T-cell (primary cell): ENCODE measurements at regions not wholly inside any gene's neighbourhood (a gene's known extent, or its start where the extent isn't known, plus 50 kb on each side); places are given as distances from the start of the nearest gene placed in this dataset.

Experiments
- ATAC-seq, 4 experiments: fragments of 200-7000 bp in 3 of 4; fragments of 150-1000 bp in 1 of 4; cut with Tn5 transposase; replicated peaks in 1 of 4; 1 replicate in 3 of 4; 2 replicates in 1 of 4; pipeline ENCODE4 v1.10.0; 2021; ENCODE audit warnings: moderate library complexity in 3 of 4, mild to moderate bottlenecking in 2 of 4, moderate number of reproducible peaks in 1 of 4
- CTCF ChIA-PET, 2 donors: fragments of 300-600 bp; sonication (Branson Sonifier 250); formaldehyde crosslinking; loops; one replicate each; lab custom pipeline; 2022; ENCODE audit warnings: antibody characterized with exemption in 2 of 2; lab: Charles Lee
- POLR2A ChIA-PET, 2 donors: fragments of 300-600 bp; sonication (Branson Sonifier 250); formaldehyde crosslinking; loops; one replicate each; lab custom pipeline; 2022; ENCODE audit warnings: antibody characterized with exemption in 2 of 2; lab: Charles Lee
- DNase-seq, 35 experiments: peaks; one replicate each; pipeline versions ENCODE4 v3.0.0 to v3.0.0-alpha.2; 2013 to 2023
- H3K27ac ChIP-seq: one replicate; pipeline ENCODE4 v1.5.1; 2013; ENCODE audit warnings: low read length
- H3K27me3 ChIP-seq, 2 experiments: replicated peaks in 1 of 2; 1 replicate in 1 of 2; 2 replicates in 1 of 2; pipeline versions ENCODE4 v1.6.1 to v1.7.0; 2013; ENCODE audit warnings: low read length in 1 of 2, mixed read lengths in 1 of 2; ENCODE audit not compliant: control insufficient read depth in 2 of 2, insufficient read depth in 2 of 2; ENCODE audit errors: extremely low read depth in 1 of 2
- H3K36me3 ChIP-seq, 2 donors: 1 replicate in 1 of 2; 2 replicates in 1 of 2; pipeline versions ENCODE4 v1.6.1 to v1.7.0; 2013; ENCODE audit warnings: low read length in 1 of 2; ENCODE audit not compliant: control insufficient read depth in 2 of 2, insufficient read depth in 1 of 2; ENCODE audit errors: extremely low read depth in 1 of 2
- H3K4me1 ChIP-seq, 2 experiments: 1 replicate in 1 of 2; 2 replicates in 1 of 2; pipeline versions ENCODE4 v1.6.1 to v1.7.0; 2013; ENCODE audit warnings: low read length in 2 of 2, mixed read lengths in 1 of 2; ENCODE audit not compliant: insufficient read depth in 2 of 2, control insufficient read depth in 1 of 2; ENCODE audit errors: extremely low read depth in 1 of 2
- H3K4me3 ChIP-seq, 2 donors: 1 replicate in 1 of 2; 2 replicates in 1 of 2; pipeline versions ENCODE4 v1.5.1 to v1.7.0; 2013; ENCODE audit warnings: mild to moderate bottlenecking in 2 of 2, low read length in 1 of 2, moderate library complexity in 1 of 2; ENCODE audit not compliant: control insufficient read depth in 1 of 2; ENCODE audit errors: extremely low read depth in 1 of 2
- H3K9me3 ChIP-seq: 2 replicates; pipeline ENCODE4 v1.7.0; 2013
- H3K27ac Mint-ChIP-seq, 2 donors: one replicate each; pipeline ENCODE4 v1.8.0; 2020 to 2021; ENCODE audit warnings: mild to moderate bottlenecking in 2 of 2, mixed read lengths in 2 of 2
- H3K27me3 Mint-ChIP-seq, 2 donors: one replicate each; pipeline ENCODE4 v1.8.0; 2021 to 2022; ENCODE audit warnings: mixed read lengths in 2 of 2
- H3K36me3 Mint-ChIP-seq: one replicate; pipeline ENCODE4 v1.8.0; 2021; ENCODE audit warnings: mixed read lengths
- H3K4me1 Mint-ChIP-seq, 3 donors: one replicate each; pipeline ENCODE4 v1.8.0; 2020 to 2022; ENCODE audit warnings: mixed read lengths in 3 of 3, mild to moderate bottlenecking in 1 of 3
- H3K4me3 Mint-ChIP-seq, 3 donors: one replicate each; pipeline ENCODE4 v1.8.0; 2020 to 2022; ENCODE audit warnings: mild to moderate bottlenecking in 3 of 3, mixed read lengths in 3 of 3, moderate library complexity in 3 of 3
- H3K9me3 Mint-ChIP-seq, 3 donors: one replicate each; pipeline ENCODE4 v1.8.0; 2020 to 2022; ENCODE audit warnings: mixed read lengths in 3 of 3
- WGBS: methylation state at CpG from one replicate; pipeline ENCODE4 v1.1.5; 2013; ENCODE audit warnings: missing lambda C conversion rate; ENCODE audit not compliant: insufficient coverage; 5-methylcytosine and 5-hydroxymethylcytosine counted together

DNA sequence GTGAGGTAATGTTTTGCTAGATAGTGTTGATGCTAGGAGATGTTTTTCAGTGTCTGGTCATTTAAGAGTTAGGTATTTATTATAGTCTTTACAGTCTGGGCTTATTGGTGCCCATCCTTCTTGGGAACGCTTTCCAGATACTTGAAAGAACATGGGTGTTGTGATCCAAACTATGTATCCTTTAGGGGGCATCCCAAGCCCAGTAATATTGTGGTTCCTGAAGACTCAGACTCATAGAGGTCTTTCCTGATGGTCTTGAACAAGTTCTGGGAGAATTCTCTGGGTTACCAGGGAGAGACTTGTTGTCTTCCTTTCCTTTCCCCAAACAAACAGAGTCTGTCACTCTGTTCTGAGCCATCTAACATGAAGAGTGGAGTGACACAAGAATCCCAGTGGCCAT is 99.7 kb upstream of the LRRC3B start:
- DNase-seq (no peak), ATAC-seq (no peak)
- 80% methylated on average over 1 of the region's 1 CpG for WGBS
- H3K27ac Mint-ChIP-seq, result no peak overlapping the region
- POLR2A ChIA-PET, result no interaction called here
- no peaks in the 10 kb centered on the region for H3K9me3 ChIP-seq
- no peak overlapping the region for H3K4me3 Mint-ChIP-seq
- peaks cover 10 to 45% (median 25%) of the 10 kb centered on the region in 3 donors for H3K9me3 Mint-ChIP-seq
- H3K4me1 ChIP-seq, result no peaks in the 10 kb centered on the region
- H3K27me3 ChIP-seq, result no peaks in the 10 kb centered on the region
- CTCF ChIA-PET, result no interaction called here
- no peaks in the 10 kb centered on the region for H3K4me1 Mint-ChIP-seq
- no peaks in the 10 kb centered on the region for H3K27me3 Mint-ChIP-seq
- no peaks in the 10 kb centered on the region for H3K36me3 ChIP-seq
- no peak overlapping the region for H3K4me3 ChIP-seq
- no peaks in the 10 kb centered on the region for H3K36me3 Mint-ChIP-seq
- H3K27ac ChIP-seq, result no peak overlapping the region

- no peaks in the 10 kb centered on the region for H3K27me3 Mint-ChIP-seq
- Histone ChIP-seq H3K36me3 (no peaks in the 10 kb centered on the region), H3K4me1 (no peaks in the 10 kb centered on the region), H3K4me3 (no peak overlapping the region), H3K9me3 (no peaks in the 10 kb centered on the region), H3K27ac (no peak overlapping the region), H3K27me3 (no peaks in the 10 kb centered on the region)
- WGBS, result no CpG with 5 or more reads among the region's 2 CpGs
- no peak overlapping the region for H3K4me3 Mint-ChIP-seq
- ATAC-seq (no peak), DNase-seq (no peak)
- ChIA-PET POLR2A (no interaction called here), CTCF (no interaction called here)
- H3K4me1 Mint-ChIP-seq, result no peaks in the 10 kb centered on the region
- H3K27ac Mint-ChIP-seq, result no peak overlapping the region
- no peaks in the 10 kb centered on the region for H3K36me3 Mint-ChIP-seq
- H3K9me3 Mint-ChIP-seq, result peaks cover 13 to 50% (median 29%) of the 10 kb centered on the region in 3 donors
These were observed 97.6 kb upstream of the LRRC3B start for GRCh38 chr3:26525013-26525412.

- no peak overlapping the region for H3K27ac Mint-ChIP-seq
- peaks cover 3 to 33% (median 18%) of the 10 kb centered on the region in 3 donors for H3K9me3 Mint-ChIP-seq
- Histone ChIP-seq H3K4me3 (no peak overlapping the region), H3K27me3 (peaks cover 0 to 5% of the 10 kb centered on the region in 2 experiments), H3K4me1 (no peaks in the 10 kb centered on the region), H3K27ac (no peak overlapping the region), H3K9me3 (no peaks in the 10 kb centered on the region), H3K36me3 (no peaks in the 10 kb centered on the region)
- ATAC-seq, result no peak
- POLR2A ChIA-PET, result no interaction called here
- no peaks in the 10 kb centered on the region for H3K36me3 Mint-ChIP-seq
- no CpG with 5 or more reads among the region's 2 CpGs for WGBS
- no peak overlapping the region for H3K4me3 Mint-ChIP-seq
- no peaks in the 10 kb centered on the region for H3K27me3 Mint-ChIP-seq
- H3K4me1 Mint-ChIP-seq, result no peaks in the 10 kb centered on the region
- DNase-seq, result no peak
- CTCF ChIA-PET, result no interaction called here
These were observed 87.4 kb upstream of the LRRC3B start for GRCh38 chr3:26535151-26535550.

- peaks cover 2 to 29% (median 11%) of the 10 kb centered on the region in 3 donors for H3K9me3 Mint-ChIP-seq
- ChIA-PET POLR2A (no interaction called here), CTCF (no interaction called here)
- no CpG with 5 or more reads among the region's 2 CpGs for WGBS
- no peak overlapping the region for H3K27ac Mint-ChIP-seq
- no peaks in the 10 kb centered on the region for H3K27me3 Mint-ChIP-seq
- Histone ChIP-seq H3K27me3 (peaks cover 0 to 5% of the 10 kb centered on the region in 2 experiments), H3K4me3 (no peak overlapping the region), H3K27ac (no peak overlapping the region), H3K4me1 (no peaks in the 10 kb centered on the region), H3K9me3 (no peaks in the 10 kb centered on the region), H3K36me3 (no peaks in the 10 kb centered on the region)
- DNase-seq, result no peak
- ATAC-seq, result no peak
- H3K4me1 Mint-ChIP-seq, result no peaks in the 10 kb centered on the region
- H3K36me3 Mint-ChIP-seq, result no peaks in the 10 kb centered on the region
- no peak overlapping the region for H3K4me3 Mint-ChIP-seq
These were observed 85.6 kb upstream of the LRRC3B start for GRCh38 chr3:26536955-26537354.

DNA sequence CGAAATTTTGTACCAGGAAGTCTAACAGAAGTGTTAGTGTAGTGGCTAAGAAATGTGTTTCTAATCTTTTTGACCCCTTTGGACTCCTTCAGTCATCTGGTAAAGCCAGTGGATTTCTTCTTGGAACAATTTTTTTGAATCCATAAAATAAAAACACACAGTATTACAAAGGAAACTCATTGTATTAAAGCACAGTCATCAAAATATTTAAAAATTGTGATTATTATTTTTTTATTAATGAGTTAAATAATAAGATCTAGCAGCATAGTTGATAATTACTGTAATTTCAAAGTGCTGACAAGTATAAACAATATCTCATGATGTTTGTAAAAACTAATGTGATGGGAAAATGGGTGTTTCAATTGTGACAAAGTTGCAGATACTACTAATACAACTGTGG is 72.2 kb upstream of the LRRC3B start:
- ATAC-seq, result no peak
- Histone ChIP-seq H3K36me3 (no peaks in the 10 kb centered on the region), H3K9me3 (no peaks in the 10 kb centered on the region), H3K4me3 (no peak overlapping the region), H3K27me3 (no peaks in the 10 kb centered on the region), H3K27ac (no peak overlapping the region), H3K4me1 (no peaks in the 10 kb centered on the region)
- H3K4me3 Mint-ChIP-seq, result no peak overlapping the region
- CTCF ChIA-PET, result no interaction called here
- H3K4me1 Mint-ChIP-seq, result no peaks in the 10 kb centered on the region
- peaks cover 0 to 18% (median 0%) of the 10 kb centered on the region in 3 donors for H3K9me3 Mint-ChIP-seq
- no peak for DNase-seq
- H3K27me3 Mint-ChIP-seq, result no peaks in the 10 kb centered on the region
- no peak overlapping the region for H3K27ac Mint-ChIP-seq
- H3K36me3 Mint-ChIP-seq, result no peaks in the 10 kb centered on the region
- WGBS, result no CpG with 5 or more reads among the region's 1 CpG
- POLR2A ChIA-PET, result no interaction called here

DNA sequence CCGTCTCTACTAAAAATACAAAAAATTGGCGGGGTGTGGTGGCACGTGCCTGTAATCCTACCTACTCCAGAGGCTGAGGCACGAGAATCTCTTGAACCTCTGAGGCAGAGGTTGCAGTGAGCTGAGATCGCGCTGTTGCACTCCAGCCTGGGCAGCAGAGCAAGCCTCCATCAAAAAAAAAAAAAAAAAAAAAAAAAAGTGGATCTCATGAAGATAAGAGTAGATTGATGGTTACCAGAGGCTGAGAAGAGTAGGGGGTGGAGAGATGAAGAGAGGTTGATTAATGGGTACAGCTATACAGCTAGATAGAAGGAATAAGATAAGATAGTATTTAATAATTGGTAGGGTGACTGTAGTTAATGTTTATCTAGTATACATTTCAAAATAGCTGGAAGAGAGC is 65.9 kb upstream of the LRRC3B start:
- Mint-ChIP-seq H3K27ac (no peak overlapping the region), H3K36me3 (no peaks in the 10 kb centered on the region), H3K4me3 (no peak overlapping the region), H3K27me3 (no peaks in the 10 kb centered on the region), H3K4me1 (no peaks in the 10 kb centered on the region), H3K9me3 (peaks cover 0 to 11% (median 4%) of the 10 kb centered on the region in 3 donors)
- no peak for ATAC-seq
- Histone ChIP-seq H3K4me1 (no peaks in the 10 kb centered on the region), H3K27ac (no peak overlapping the region), H3K36me3 (no peaks in the 10 kb centered on the region), H3K4me3 (no peak overlapping the region), H3K9me3 (no peaks in the 10 kb centered on the region), H3K27me3 (no peaks in the 10 kb centered on the region)
- ChIA-PET POLR2A (no interaction called here), CTCF (interaction anchor here (0.6 to 0.7 kb wide), 2 partner anchors 73 to 1526 kb away, joined by 3 to 14 read pairs; no protein-coding TSS in a partner anchor)
- 74% methylated on average over 3 of the region's 6 CpGs for WGBS
- DNase-seq, result no peak

DNA sequence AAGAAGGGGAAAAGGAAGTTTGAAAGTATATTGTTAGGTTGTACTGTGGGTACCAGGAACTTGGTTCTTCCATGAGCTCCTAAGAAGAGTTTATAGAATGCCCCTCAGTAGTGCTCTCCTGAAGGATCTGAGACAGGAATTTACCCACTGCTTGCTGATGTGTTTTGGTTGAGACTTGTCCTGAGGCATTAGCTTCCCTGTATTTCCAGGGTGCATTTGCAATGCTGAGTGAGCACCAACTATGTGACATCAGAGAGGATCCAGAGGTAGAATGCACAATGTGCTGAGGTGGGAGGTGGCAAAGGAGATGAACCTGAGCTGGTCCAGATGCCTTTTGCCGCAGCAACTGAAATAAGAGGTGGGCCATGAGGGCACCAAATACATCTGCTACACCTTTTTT is 64.3 kb upstream of the LRRC3B start:
- no peaks in the 10 kb centered on the region for H3K4me1 ChIP-seq
- H3K27me3 ChIP-seq, result no peaks in the 10 kb centered on the region
- H3K36me3 ChIP-seq, result no peaks in the 10 kb centered on the region
- Mint-ChIP-seq H3K4me3 (no peak overlapping the region), H3K4me1 (no peaks in the 10 kb centered on the region), H3K36me3 (no peaks in the 10 kb centered on the region), H3K27me3 (no peaks in the 10 kb centered on the region), H3K27ac (no peak overlapping the region), H3K9me3 (peaks cover 0 to 11% (median 4%) of the 10 kb centered on the region in 3 donors)
- no peaks in the 10 kb centered on the region for H3K9me3 ChIP-seq
- ChIA-PET POLR2A (no interaction called here), CTCF (no interaction called here)
- H3K27ac ChIP-seq, result no peak overlapping the region
- DNase-seq, result no peak
- H3K4me3 ChIP-seq, result no peak overlapping the region
- 100% methylated on average over 1 of the region's 1 CpG for WGBS
- ATAC-seq, result no peak
